HCT116 (cell line): ENCODE measurements at regions not wholly inside any gene's neighbourhood (a gene's known extent, or its start where the extent isn't known, plus 50 kb on each side); places are given as distances from the start of the nearest gene placed in this dataset.

Source experiments
- ATAC-seq: fragments of 200-7000 bp; cut with Tn5 transposase; 2 replicates; pipeline ENCODE4 v1.9.1; 2020; ENCODE audit warnings: mild to moderate bottlenecking, moderate library complexity
- BruUV-seq: library from RNA; stranded (reverse); fragments of 400-500 nt; replicated peaks from 2 replicates; lab custom pipeline; 2021; lab: Mats Ljungman, UMichigan
- CTCF ChIA-PET: fragments of 300-600 bp; sonication (Branson Sonifier 250); formaldehyde crosslinking; loops from one replicate; lab custom pipeline; 2021; ENCODE audit warnings: antibody characterized with exemption; lab: Charles Lee
- POLR2A ChIA-PET: fragments of 300-600, 350-600 bp; sonication (Branson Sonifier 250); formaldehyde crosslinking; loops from one replicate; lab custom pipeline; 2021; ENCODE audit warnings: antibody characterized with exemption; lab: Charles Lee
- RAD21 ChIA-PET, 2 experiments: fragments of 300-600 bp; sonication (Branson Sonifier 250); formaldehyde crosslinking; loops; one replicate each; lab custom pipeline; 2023; ENCODE audit warnings: low total read pairs in 2 of 2; ENCODE audit not compliant: uncharacterized antibody in 2 of 2, unreplicated experiment in 2 of 2, low non-redundant PET in 1 of 2; lab: Charles Lee
- DNase-seq: peaks from one replicate; pipeline ENCODE4 v3.0.0-alpha.2; 2010; ENCODE audit warnings: low read depth, low spot score
- H2AFZ ChIP-seq: fragments of 200-600 bp; shearing (Covaris generic), sonication (generic); 2 replicates; pipeline ENCODE4 v1.6.1; 2017; ENCODE audit warnings: low read depth, mixed run types, mixed read lengths, antibody characterized with exemption, low read length; ENCODE audit not compliant: poor library complexity, severe bottlenecking
- H3K27ac ChIP-seq: 2 replicates; pipeline ENCODE4 v1.5.1; 2012; ENCODE audit warnings: low read depth, low read length
- H3K27me3 ChIP-seq: fragments of 200-600 bp; sonication (generic); 2 replicates; pipeline ENCODE4 v1.6.1; 2016; ENCODE audit warnings: mixed run types, low read length, mixed read lengths; ENCODE audit not compliant: insufficient read depth
- H3K36me3 ChIP-seq, 2 experiments: fragments of 200-500 bp in 1 of 2; fragments of 200-600 bp in 1 of 2; sonication (Bioruptor generic) in 1 of 2; sonication (generic) in 1 of 2; 2 replicates each; pipeline versions ENCODE4 v1.5.1 to v1.6.1; 2014 to 2016; ENCODE audit warnings: low read length in 2 of 2, inconsistent platforms in 1 of 2, mixed read lengths in 1 of 2, mixed run types in 1 of 2; ENCODE audit not compliant: insufficient read depth in 2 of 2, control insufficient read depth in 1 of 2
- H3K4me1 ChIP-seq, 2 experiments: fragments of 200-600 bp in 1 of 2; sonication (generic) in 1 of 2; 2 replicates each; pipeline versions ENCODE4 v1.5.1 to v1.6.1; 2012 to 2017; ENCODE audit warnings: low read length in 2 of 2, inconsistent platforms in 1 of 2, mild to moderate bottlenecking in 1 of 2, mixed read lengths in 1 of 2, mixed run types in 1 of 2, moderate library complexity in 1 of 2; ENCODE audit not compliant: insufficient read depth in 2 of 2, control insufficient read depth in 1 of 2
- H3K4me2 ChIP-seq: fragments of 200-600 bp; sonication (generic); 2 replicates; pipeline ENCODE4 v1.6.1; 2017; ENCODE audit warnings: mixed run types, low read length, mixed read lengths
- H3K4me3 ChIP-seq, 2 experiments: fragments of 200-600 bp in 1 of 2; sonication (generic) in 1 of 2; replicated peaks in 1 of 2; 2 replicates each; pipeline ENCODE4 v1.5.1; 2011 to 2016; ENCODE audit warnings: low read length in 2 of 2, control low read depth in 1 of 2, low read depth in 1 of 2, mild to moderate bottlenecking in 1 of 2, mixed read lengths in 1 of 2, mixed run types in 1 of 2
- H3K79me2 ChIP-seq: fragments of 200-600 bp; sonication (generic); 2 replicates; pipeline ENCODE4 v1.6.1; 2017; ENCODE audit warnings: mild to moderate bottlenecking, mixed run types, low read length, moderate library complexity, mixed read lengths; ENCODE audit not compliant: insufficient read depth
- H3K9ac ChIP-seq: fragments of 200-600 bp; sonication (generic); 2 replicates; pipeline ENCODE4 v1.6.1; 2016; ENCODE audit warnings: low read length, mixed read lengths
- H3K9me2 ChIP-seq: fragments of 200-600 bp; sonication (generic), shearing (Covaris generic); 2 replicates; pipeline ENCODE4 v1.6.1; 2017; ENCODE audit warnings: mixed run types, mild to moderate bottlenecking, moderate library complexity; ENCODE audit not compliant: insufficient read depth
- H3K9me3 ChIP-seq, 2 experiments: fragments of 200-500 bp in 1 of 2; fragments of 200-600 bp in 1 of 2; sonication (Bioruptor generic) in 1 of 2; sonication (generic) in 1 of 2; 2 replicates each; pipeline ENCODE4 v1.6.1; 2014 to 2017; ENCODE audit warnings: low read length in 2 of 2, mixed read lengths in 2 of 2, inconsistent platforms in 1 of 2, low read depth in 1 of 2, mild to moderate bottlenecking in 1 of 2, mixed run types in 1 of 2, moderate library complexity in 1 of 2; ENCODE audit not compliant: control insufficient read depth in 1 of 2, insufficient read depth in 1 of 2
- H4K20me1 ChIP-seq: fragments of 200-600 bp; sonication (generic), shearing (Covaris generic); 2 replicates; pipeline ENCODE4 v1.6.1; 2017; ENCODE audit warnings: mixed run types, mild to moderate bottlenecking, moderate library complexity; ENCODE audit not compliant: insufficient read depth
- ATF3 ChIP-seq: IDR thresholded peaks from 2 replicates; pipeline ENCODE4 v1.6.1; 2012
- CEBPB ChIP-seq: IDR thresholded peaks from 2 replicates; pipeline ENCODE4 v1.6.1; 2012; ENCODE audit warnings: low read depth
- ELF1 ChIP-seq: IDR thresholded peaks from 2 replicates; pipeline ENCODE4 v1.6.1; 2012; ENCODE audit warnings: low read depth, borderline replicate concordance
- EZH2phosphoT487 ChIP-seq: fragments of 200-600 bp; IDR thresholded peaks from 2 replicates; pipeline ENCODE4 v1.6.1; 2018; ENCODE audit warnings: antibody characterized with exemption, borderline replicate concordance
- MAX ChIP-seq: IDR thresholded peaks from 2 replicates; pipeline ENCODE4 v1.6.1; 2012
- POLR2AphosphoS5 ChIP-seq: IDR thresholded peaks from 2 replicates; pipeline ENCODE4 v1.6.1; 2011; ENCODE audit warnings: mild to moderate bottlenecking, low read depth, low read length, moderate library complexity
- REST ChIP-seq: IDR thresholded peaks from 2 replicates; pipeline ENCODE4 v1.6.1; 2012; ENCODE audit warnings: low read depth
- TCF7L2 ChIP-seq: IDR thresholded peaks from 2 replicates; pipeline ENCODE4 v1.7.0; 2011; ENCODE audit warnings: borderline replicate concordance, inconsistent platforms; ENCODE audit not compliant: insufficient read depth, insufficient read length; ENCODE audit errors: extremely low read depth
- intact Hi-C: fragments of 100-400 bp; cut with micrococcal nuclease; formaldehyde crosslinking; loops from 2 replicates; pipeline ENCODE4 v1.10.0; 2022

- no peak overlapping the region for H3K27ac ChIP-seq
- H3K4me2 ChIP-seq: no peak overlapping the region
- H3K36me3 ChIP-seq: no peaks in the 10 kb centered on the region
- H3K9me2 ChIP-seq: no peaks in the 10 kb centered on the region
- ATAC-seq: no peak
- no peak overlapping the region for H3K4me3 ChIP-seq
- H3K9ac ChIP-seq: no peak overlapping the region
- intact Hi-C loops: no loop called here
- no peak for DNase-seq
- H3K4me1 ChIP-seq: no peaks in the 10 kb centered on the region
- H3K9me3 ChIP-seq: no peaks in the 10 kb centered on the region
- TF ChIP-seq TCF7L2 (no peak), ATF3 (no peak), POLR2AphosphoS5 (no peak), EZH2phosphoT487 (no peak), MAX (no peak), CEBPB (no peak), REST (no peak), ELF1 (no peak)
- no peaks in the 10 kb centered on the region for H4K20me1 ChIP-seq
- H2AFZ ChIP-seq: no peak overlapping the region
- RAD21 ChIA-PET: no interaction called here
- CTCF ChIA-PET: no interaction called here
- POLR2A ChIA-PET: no interaction called here
- no peaks in the 10 kb centered on the region for H3K79me2 ChIP-seq
- no peaks in the 10 kb centered on the region for H3K27me3 ChIP-seq
- BruUV-seq: no TSS peak
These were observed 228.2 kb downstream of the PTEN start for GRCh38 chr10:88091490-88092061.
